ENCODE measurements at regions not wholly inside any gene's neighbourhood (a gene's known extent, or its start where the extent isn't known, plus 50 kb on each side); places are given as distances from the start of the nearest gene placed in this dataset.

- TF ChIP-seq L3MBTL2 (conservative IDR thresholded peaks at IDR 0.05) (no peak), SUZ12 (IDR thresholded peaks at IDR 0.05) (no peak), FOXA1 (IDR thresholded peaks at IDR 0.05) (no peak), BHLHE40 (IDR thresholded peaks at IDR 0.05; ENCODE audit: borderline replicate concordance) (no peak), TARDBP (IDR thresholded peaks at IDR 0.05) (no peak)
These were observed 218.6 kb upstream of the SLC38A2 start for GRCh38 chr12:46590991-46591703.

Data from HEK293T (cell line).